ENCODE measurements at regions not wholly inside any gene's neighbourhood (a gene's known extent, or its start where the extent isn't known, plus 50 kb on each side); places are given as distances from the start of the nearest gene placed in this dataset.
"Not testable (repeated sequence)": the region's sequence is repeated elsewhere in the genome, so short reads cannot be mapped to it uniquely, and the experiment has no call there.

DNA sequence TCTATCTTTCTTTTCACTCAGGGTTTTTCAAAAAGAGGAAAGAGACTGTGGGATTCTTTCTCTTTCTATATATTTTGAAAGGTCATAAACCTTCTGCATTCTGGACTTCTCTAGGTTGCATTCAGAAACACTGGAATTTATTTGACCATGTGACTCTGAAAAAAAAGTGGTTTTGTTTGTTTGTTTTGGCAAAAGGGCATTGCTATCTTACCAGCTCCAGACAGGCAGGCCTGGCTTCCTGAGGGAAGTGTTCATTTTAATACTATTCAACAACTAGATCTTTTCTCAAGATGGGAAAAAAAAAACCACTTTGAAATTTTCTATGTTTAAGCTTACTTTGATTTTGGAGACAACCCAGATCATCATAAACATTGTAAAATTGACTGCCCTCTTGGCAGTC lies 170.6 kb downstream of the RBMY1A1 start:
- dilution Hi-C loops (cut with MboI; ENCODE audit: extremely low pct_ligation_motif_present, low sequenced_read_pairs) (no loop called here), intact Hi-C loops (cut with micrococcal nuclease) (no loop called here)
- H2AFZ ChIP-seq (ENCODE audit: low read depth, low read length): no peak overlapping the region
- ChIA-PET POLR2A (no interaction called here), CTCF (no interaction called here)
- H3K9ac ChIP-seq (replicated peaks; ENCODE audit: extremely low read depth, insufficient read depth, low read length): no peak overlapping the region
- no peaks in the 10 kb centered on the region for H3K9me3 ChIP-seq (replicated peaks; ENCODE audit: control insufficient read depth, insufficient read depth, low read length)
- H3K4me1 ChIP-seq (ENCODE audit: control insufficient read depth, extremely low read depth, insufficient read depth, low read length): no peaks in the 10 kb centered on the region
- DNase-seq (ENCODE audit: low read depth, low spot score): no peak
- no peak overlapping the region for H3K4me2 ChIP-seq (ENCODE audit: insufficient read depth, low read length)
- no peaks in the 10 kb centered on the region for H3K36me3 ChIP-seq (ENCODE audit: control insufficient read depth in 2 of 2, extremely low read depth in 1 of 2, insufficient read depth in 2 of 2, low read length in 2 of 2)
- no peaks in the 10 kb centered on the region for H3K27me3 ChIP-seq (ENCODE audit: control insufficient read depth in 2 of 2, insufficient read depth in 2 of 2, low read length in 2 of 2)
- FAIRE-seq: no peak
- no TSS peak for BruUV-seq (replicated peaks)
- TF ChIP-seq FOS (IDR thresholded peaks at IDR 0.05; ENCODE audit: borderline replicate concordance, insufficient read depth, low read length): no peak
- TF ChIP-seq POLR2AphosphoS5 (IDR thresholded peaks at IDR 0.05; ENCODE audit: insufficient read depth, low read depth, low read length): no peak
- TF ChIP-seq GATA2 (IDR thresholded peaks at IDR 0.05; ENCODE audit: insufficient read depth, insufficient read length, low read depth, low read length): no peak
- TF ChIP-seq, protein P1, sequence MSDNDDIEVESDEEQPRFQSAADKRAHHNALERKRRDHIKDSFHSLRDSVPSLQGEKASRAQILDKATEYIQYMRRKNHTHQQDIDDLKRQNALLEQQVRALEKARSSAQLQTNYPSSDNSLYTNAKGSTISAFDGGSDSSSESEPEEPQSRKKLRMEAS (IDR thresholded peaks at IDR 0.05; ENCODE audit: insufficient read depth, insufficient read length): no peak
- TF ChIP-seq JUN (IDR thresholded peaks at IDR 0.05; ENCODE audit: borderline replicate concordance, insufficient read depth, insufficient read length, low read depth): no peak
- no peak for TF ChIP-seq MYC (IDR thresholded peaks at IDR 0.05; ENCODE audit: low read depth, low read length)
- TF ChIP-seq, protein P2, sequence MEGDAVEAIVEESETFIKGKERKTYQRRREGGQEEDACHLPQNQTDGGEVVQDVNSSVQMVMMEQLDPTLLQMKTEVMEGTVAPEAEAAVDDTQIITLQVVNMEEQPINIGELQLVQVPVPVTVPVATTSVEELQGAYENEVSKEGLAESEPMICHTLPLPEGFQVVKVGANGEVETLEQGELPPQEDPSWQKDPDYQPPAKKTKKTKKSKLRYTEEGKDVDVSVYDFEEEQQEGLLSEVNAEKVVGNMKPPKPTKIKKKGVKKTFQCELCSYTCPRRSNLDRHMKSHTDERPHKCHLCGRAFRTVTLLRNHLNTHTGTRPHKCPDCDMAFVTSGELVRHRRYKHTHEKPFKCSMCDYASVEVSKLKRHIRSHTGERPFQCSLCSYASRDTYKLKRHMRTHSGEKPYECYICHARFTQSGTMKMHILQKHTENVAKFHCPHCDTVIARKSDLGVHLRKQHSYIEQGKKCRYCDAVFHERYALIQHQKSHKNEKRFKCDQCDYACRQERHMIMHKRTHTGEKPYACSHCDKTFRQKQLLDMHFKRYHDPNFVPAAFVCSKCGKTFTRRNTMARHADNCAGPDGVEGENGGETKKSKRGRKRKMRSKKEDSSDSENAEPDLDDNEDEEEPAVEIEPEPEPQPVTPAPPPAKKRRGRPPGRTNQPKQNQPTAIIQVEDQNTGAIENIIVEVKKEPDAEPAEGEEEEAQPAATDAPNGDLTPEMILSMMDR (IDR thresholded peaks at IDR 0.05; ENCODE audit: extremely low read depth in 1 of 2, insufficient read depth in 1 of 2, low read depth in 1 of 2, low read length in 2 of 2): no peak
- TF ChIP-seq EZH2 (IDR thresholded peaks at IDR 0.05; ENCODE audit: borderline replicate concordance, low read depth, low read length, severe bottlenecking): no peak
- TF ChIP-seq POLR2A (IDR thresholded peaks at IDR 0.05; ENCODE audit: low read depth, low read length): no peak
- H3K27ac ChIP-seq (ENCODE audit: insufficient read depth, low read depth, low read length): no peak overlapping the region
- no peaks in the 10 kb centered on the region for H4K20me1 ChIP-seq (replicated peaks; ENCODE audit: control insufficient read depth, extremely low read depth, insufficient read depth, low read length)
- H3K79me2 ChIP-seq (ENCODE audit: control insufficient read depth, insufficient read depth, low read length): no peaks in the 10 kb centered on the region
- no peaks in the 10 kb centered on the region for H3K9me1 ChIP-seq (replicated peaks; ENCODE audit: control insufficient read depth, extremely low read depth, insufficient read depth, low read length)
- H3K4me3 ChIP-seq (replicated peaks in 1 of 3; ENCODE audit: insufficient read depth in 1 of 3, low read depth in 1 of 3, low read length in 3 of 3): no peak overlapping the region

DNA sequence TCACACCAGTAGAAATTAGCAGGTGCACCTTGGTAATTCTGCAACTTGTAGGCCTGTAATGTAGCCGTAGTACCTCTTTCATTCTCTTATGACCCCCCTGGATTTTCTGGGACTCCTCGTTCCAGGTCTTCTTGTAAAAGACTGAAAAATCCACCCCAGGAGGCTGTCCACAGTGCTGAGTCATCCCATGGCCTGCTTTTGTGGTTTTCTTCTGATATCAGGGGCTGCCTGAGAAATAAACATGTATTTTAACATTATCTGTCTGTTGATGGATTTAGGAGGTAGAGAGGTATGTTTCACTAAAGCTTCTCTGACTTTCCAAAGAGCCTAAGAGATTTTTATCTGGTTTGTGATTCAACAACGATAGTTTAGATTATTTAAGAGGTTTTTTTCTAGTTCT lies 171.9 kb downstream of the RBMY1A1 start:
- H2AFZ ChIP-seq (ENCODE audit: low read depth, low read length); H3K79me2 ChIP-seq (ENCODE audit: control insufficient read depth, insufficient read depth, low read length); intact Hi-C loops (cut with micrococcal nuclease); DNase-seq (ENCODE audit: low read depth, low spot score); H4K20me1 ChIP-seq (replicated peaks; ENCODE audit: control insufficient read depth, extremely low read depth, insufficient read depth, low read length); CTCF ChIA-PET; H3K36me3 ChIP-seq (ENCODE audit: control insufficient read depth in 2 of 2, extremely low read depth in 1 of 2, insufficient read depth in 2 of 2, low read length in 2 of 2); dilution Hi-C loops (cut with MboI; ENCODE audit: extremely low pct_ligation_motif_present, low sequenced_read_pairs); H3K4me3 ChIP-seq (replicated peaks in 1 of 3; ENCODE audit: insufficient read depth in 1 of 3, low read depth in 1 of 3, low read length in 3 of 3); H3K4me2 ChIP-seq (ENCODE audit: insufficient read depth, low read length); H3K4me1 ChIP-seq (ENCODE audit: control insufficient read depth, extremely low read depth, insufficient read depth, low read length); H3K9me3 ChIP-seq (replicated peaks; ENCODE audit: control insufficient read depth, insufficient read depth, low read length); H3K27me3 ChIP-seq (ENCODE audit: control insufficient read depth in 2 of 2, insufficient read depth in 2 of 2, low read length in 2 of 2); H3K27ac ChIP-seq (ENCODE audit: insufficient read depth, low read depth, low read length); POLR2A ChIA-PET; H3K9me1 ChIP-seq (replicated peaks; ENCODE audit: control insufficient read depth, extremely low read depth, insufficient read depth, low read length); H3K9ac ChIP-seq (replicated peaks; ENCODE audit: extremely low read depth, insufficient read depth, low read length); BruUV-seq (replicated peaks): not testable (repeated sequence)
- peak; percentile 43 for FAIRE-seq

DNA sequence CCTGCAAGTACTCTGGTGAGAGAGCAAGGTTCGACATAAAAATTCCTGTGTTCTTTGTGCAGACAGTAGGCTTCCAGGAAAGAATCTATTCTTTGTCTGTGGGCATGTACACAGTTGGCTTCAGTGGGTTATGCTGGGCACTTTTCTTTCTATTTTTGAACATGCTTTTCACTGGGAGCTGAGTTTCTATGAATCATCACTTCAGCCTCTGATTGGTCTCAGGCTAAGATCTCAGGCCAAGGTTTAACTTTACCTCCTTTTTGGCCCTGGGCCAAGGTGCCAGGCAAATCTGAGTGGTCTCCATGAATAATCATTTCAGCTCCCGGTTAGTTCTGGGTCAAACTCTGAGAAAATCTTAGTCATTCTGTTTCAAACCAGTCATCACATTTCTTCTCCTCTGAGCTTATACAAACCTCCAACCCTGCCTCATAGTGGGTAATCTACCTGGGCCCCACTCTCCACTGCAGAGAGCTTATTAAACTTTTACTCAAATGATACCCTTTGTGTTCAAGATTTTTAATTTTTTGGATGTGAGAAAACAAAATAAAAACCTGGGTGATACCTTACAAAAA lies 158.8 kb downstream of the RBMY1D start:
- H3K9ac ChIP-seq (replicated peaks; ENCODE audit: extremely low read depth, insufficient read depth, low read length); H2AFZ ChIP-seq (ENCODE audit: low read depth, low read length); FAIRE-seq; intact Hi-C loops (cut with micrococcal nuclease); H3K27ac ChIP-seq (ENCODE audit: insufficient read depth, low read depth, low read length); H3K36me3 ChIP-seq (ENCODE audit: control insufficient read depth in 2 of 2, extremely low read depth in 1 of 2, insufficient read depth in 2 of 2, low read length in 2 of 2); H4K20me1 ChIP-seq (replicated peaks; ENCODE audit: control insufficient read depth, extremely low read depth, insufficient read depth, low read length); POLR2A ChIA-PET; H3K9me1 ChIP-seq (replicated peaks; ENCODE audit: control insufficient read depth, extremely low read depth, insufficient read depth, low read length); H3K4me1 ChIP-seq (ENCODE audit: control insufficient read depth, extremely low read depth, insufficient read depth, low read length); H3K9me3 ChIP-seq (replicated peaks; ENCODE audit: control insufficient read depth, insufficient read depth, low read length); DNase-seq (ENCODE audit: low read depth, low spot score); H3K27me3 ChIP-seq (ENCODE audit: control insufficient read depth in 2 of 2, insufficient read depth in 2 of 2, low read length in 2 of 2); H3K4me3 ChIP-seq (replicated peaks in 1 of 3; ENCODE audit: insufficient read depth in 1 of 3, low read depth in 1 of 3, low read length in 3 of 3); H3K4me2 ChIP-seq (ENCODE audit: insufficient read depth, low read length); CTCF ChIA-PET; BruUV-seq (replicated peaks); H3K79me2 ChIP-seq (ENCODE audit: control insufficient read depth, insufficient read depth, low read length); dilution Hi-C loops (cut with MboI; ENCODE audit: extremely low pct_ligation_motif_present, low sequenced_read_pairs): not testable (repeated sequence)

Measured in endothelial cell of umbilical vein (primary cell).